LoVo (cell line): ENCODE measurements at regions not wholly inside any gene's neighbourhood (a gene's known extent, or its start where the extent isn't known, plus 50 kb on each side); places are given as distances from the start of the nearest gene placed in this dataset.

Experiments used
- DNase-seq: peaks from one replicate; pipeline ENCODE4 v3.0.0-alpha.2; 2016; ENCODE audit warnings: low spot score

DNA sequence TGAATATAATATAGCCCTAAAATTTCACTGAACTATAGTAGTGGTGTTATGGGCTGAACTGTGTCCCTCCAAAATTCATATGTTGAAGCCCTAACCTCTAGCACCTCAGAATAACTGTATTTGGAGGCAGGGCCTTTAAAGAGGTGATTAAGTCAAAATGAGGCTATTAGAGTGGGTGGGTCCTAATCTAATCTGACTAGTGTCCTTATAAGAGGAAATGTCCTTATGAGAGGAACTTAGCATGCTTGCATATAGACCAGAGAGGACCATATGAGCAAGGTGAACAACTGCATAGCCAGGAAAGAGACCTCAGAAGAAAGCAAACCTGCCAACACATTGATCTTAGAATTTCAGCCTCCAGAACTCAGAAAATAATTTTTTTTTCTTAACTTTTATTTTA, 238.4 kb downstream of the ZEB2 start:
- no peak for DNase-seq

DNA sequence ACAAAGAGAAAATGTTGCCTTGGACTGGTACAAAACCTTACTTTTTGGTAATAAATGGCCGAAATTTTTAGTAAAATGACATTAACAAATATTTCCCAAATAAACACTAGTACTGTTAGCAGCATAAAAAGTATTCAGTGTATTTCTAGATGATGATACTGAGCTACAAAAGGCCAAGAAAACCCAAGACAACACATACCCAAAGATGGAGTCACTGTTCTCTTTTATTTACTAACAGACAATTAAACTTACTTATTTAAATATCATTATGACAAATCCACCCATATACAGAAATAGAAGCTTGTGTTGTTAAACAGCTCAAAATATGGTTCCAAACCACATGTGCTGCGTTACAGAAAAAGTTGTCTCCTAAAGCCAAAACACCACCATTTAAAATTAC, 239.9 kb downstream of the ZEB2 start:
- DNase-seq: no peak

- no peak for DNase-seq
Measured at GRCh38 chr2:144279165-144279564, 240.8 kb downstream of the ZEB2 start.

- DNase-seq: no peak
Measured at GRCh38 chr2:144277622-144278354, 242.1 kb downstream of the ZEB2 start.

GRCh38 chr2:144275340-144275739, 244.6 kb downstream of the ZEB2 start:
- no peak for DNase-seq

DNA sequence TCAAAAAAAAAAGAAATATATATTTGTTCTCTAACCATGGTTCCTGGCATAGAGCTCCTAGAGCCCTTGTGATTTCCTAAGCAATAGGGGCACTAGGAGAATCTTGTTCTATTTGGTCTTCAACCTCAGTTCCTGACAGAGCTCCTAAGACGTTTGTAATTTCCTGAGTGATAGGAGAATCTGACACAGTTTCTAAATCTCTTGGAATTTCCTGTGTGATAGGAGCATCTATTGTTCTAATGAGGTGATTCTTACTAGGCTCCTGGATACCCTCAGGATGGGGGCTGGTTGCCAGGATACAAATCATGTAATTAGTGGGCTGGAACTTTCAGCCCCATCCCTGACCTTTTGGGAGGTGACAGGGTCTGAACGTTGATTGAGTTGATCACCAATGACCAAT, 245.8 kb downstream of the ZEB2 start:
- DNase-seq: no peak

DNA sequence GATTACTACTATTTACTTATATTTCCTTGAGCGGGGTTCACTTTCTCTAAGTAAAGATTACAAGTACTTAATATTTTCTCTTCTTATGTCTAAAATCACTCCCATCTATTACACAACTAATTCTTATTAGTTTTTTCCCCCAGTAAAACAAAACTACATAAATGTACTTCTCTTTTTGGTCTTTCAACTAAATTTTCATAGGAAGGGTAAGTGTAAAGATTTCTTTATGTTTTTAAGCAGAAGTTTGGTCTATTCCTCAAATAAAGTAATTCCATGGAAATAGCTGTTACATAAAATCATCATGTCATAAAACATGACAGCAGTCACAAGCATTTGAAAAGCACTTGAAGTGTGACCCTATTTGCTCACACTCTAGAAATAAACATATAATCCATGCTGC, 249.0 kb downstream of the ZEB2 start:
- no peak for DNase-seq

DNA sequence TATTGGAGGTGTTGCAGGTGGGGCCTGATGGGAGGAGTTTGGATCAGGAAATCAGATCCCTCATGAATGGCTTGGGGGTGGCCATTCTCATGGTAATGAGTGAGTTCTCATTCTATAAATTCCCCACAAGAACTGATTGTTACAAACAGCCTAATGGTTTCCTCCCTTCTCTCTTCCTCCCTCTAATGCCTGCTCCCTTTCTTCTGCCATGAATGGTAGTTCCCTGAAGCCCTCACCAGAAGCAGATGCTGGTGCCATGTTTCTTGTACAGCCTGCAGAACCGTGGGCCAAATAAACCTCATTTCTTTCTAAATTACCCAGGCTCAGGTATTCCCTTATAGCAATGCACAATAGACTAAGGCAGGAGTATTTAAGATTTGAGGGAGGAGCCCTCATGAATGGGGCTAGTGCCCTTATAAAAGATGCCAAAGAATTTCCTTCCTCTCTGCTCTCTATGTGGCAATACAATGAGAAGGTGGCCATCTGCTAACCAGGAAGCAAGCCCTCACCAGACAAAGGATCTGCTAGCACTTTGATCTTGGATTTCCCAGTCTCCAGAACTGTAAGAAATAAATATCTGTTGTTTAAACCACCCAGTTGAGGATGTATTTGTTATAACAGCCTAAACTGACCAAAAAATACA, 251.8 kb downstream of the ZEB2 start:
- no peak for DNase-seq

- no peak for DNase-seq
Measured at GRCh38 chr2:144267239-144267638, 252.7 kb downstream of the ZEB2 start.

DNA sequence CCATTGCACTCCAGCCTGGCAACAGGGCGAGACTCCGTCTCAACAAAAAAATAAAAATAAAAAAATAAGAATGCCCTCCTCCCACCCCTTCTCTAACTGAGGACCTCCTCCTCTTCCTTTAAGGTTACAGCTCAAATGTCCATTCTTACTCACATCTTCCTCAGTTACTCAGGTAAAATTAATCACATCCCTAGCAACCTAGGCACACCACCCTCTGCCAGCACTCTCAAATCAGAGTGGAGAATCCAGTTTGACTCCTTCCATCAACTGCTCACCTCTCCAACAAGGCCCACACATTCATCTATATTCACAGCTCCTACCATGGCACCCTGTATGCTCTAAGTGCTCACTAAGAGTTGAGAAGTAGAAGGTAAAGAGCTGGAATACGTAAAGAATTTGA, 254.3 kb downstream of the ZEB2 start:
- DNase-seq: no peak

GRCh38 chr2:144261966-144262365, 258.0 kb downstream of the ZEB2 start:
- DNase-seq: no peak

DNA sequence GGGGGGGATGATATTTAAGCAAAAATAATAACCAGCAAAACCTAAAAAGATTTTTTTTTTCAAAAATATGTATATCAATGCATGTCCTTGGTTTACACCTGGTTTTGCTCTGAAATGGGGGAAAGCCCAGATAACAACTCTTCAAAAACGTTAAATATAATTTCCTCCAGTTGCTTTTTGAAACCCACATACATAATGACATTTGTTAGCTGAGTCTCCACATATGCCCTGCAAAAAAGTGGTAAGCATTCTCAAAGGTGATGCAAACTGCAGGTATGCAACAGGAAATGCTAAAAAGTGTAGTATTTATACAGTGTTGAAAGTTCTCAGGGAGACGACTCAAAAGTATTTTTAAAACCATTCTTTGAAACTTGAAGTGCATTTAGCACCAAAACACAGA, 258.6 kb downstream of the ZEB2 start:
- no peak for DNase-seq

GRCh38 chr2:144259332-144259731, 260.6 kb downstream of the ZEB2 start:
- no peak for DNase-seq

DNA sequence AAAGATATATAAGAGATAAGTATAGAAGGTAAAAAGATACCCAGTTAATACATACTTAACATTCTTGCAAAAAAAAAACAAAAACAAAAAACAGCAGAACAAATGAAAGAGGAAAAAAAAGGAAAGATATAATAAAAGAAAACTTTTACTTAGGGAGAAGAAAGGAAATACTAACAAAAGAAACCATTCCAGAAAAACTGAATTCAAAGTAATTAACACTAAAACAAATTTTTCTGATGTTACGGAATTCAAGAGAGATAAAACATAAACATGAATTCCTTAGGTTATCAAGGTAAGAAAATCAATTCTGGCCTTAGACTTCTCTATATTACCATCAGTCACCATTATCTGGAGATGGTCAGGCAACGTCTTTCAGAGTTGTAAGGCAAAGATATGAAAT, 261.8 kb downstream of the ZEB2 start:
- DNase-seq: no peak

GRCh38 chr2:144256996-144257707, 262.8 kb downstream of the ZEB2 start:
- DNase-seq: no peak

GRCh38 chr2:144254342-144255235, 265.3 kb downstream of the ZEB2 start:
- DNase-seq: no peak

DNA sequence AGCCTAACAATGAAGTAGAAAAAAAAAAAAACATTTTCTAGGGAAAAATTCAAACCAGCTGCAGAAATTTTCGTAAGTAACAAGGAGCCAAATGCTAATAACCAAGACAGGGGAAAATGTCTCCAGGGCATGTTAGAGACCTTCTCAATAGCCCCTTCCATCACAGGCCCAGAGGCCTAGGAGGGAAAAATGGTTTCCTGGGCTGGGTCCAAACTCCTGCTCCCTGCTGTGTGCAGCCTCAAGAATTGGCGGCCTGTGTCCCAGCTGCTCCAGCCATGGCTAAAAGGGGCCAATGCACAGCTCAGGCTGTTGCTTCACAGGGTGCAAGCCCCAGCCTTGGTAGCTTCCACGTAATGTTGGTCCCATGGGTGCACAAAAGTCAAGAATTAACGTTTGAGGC, 266.2 kb downstream of the ZEB2 start:
- DNase-seq: no peak

DNA sequence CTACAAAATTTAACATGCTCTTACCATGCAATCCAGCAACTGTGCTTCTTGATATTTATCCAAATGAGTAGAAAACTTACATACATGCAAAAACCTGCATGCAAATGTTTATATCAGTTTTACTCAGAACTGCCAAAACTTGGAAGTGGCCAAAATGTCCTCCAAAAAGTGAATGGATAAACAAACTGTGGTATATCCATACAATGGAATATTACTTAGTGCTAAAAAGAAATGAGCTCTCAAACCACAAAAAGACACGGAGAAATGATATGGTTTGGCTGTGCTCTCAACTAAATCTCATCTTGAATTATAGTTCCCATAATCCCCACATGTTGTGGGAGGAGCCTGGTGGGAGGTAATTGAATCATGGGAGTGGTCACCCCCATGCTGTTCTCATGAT, 267.2 kb downstream of the ZEB2 start:
- DNase-seq: no peak

DNA sequence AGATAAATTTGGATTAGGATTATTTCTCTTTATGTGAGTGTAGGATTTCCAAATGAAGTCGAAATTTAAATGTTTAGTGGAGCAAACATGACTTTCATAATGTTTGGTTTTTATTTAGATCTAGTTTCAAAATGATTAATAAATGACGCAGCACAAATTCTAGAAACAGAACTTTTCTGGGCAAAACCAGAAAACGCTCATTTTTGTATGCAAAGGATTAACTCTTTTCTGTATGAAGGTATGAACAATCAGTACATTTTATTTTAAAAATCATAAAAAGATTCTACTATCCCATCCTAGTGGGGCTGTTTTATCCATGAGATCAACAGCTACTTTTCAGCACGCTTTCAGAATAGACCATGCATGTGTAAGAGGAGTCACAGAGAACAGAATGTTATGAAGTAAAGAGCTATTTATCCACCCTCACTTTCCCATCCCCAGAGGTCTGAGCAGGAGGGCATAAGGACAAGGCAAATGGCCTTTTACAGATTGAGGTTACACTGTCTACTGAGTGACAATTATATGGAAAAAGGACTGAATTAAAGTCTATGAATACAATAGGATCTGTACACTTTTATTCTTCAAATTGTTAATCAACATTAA, 270.8 kb downstream of the ZEB2 start:
- no peak for DNase-seq

DNA sequence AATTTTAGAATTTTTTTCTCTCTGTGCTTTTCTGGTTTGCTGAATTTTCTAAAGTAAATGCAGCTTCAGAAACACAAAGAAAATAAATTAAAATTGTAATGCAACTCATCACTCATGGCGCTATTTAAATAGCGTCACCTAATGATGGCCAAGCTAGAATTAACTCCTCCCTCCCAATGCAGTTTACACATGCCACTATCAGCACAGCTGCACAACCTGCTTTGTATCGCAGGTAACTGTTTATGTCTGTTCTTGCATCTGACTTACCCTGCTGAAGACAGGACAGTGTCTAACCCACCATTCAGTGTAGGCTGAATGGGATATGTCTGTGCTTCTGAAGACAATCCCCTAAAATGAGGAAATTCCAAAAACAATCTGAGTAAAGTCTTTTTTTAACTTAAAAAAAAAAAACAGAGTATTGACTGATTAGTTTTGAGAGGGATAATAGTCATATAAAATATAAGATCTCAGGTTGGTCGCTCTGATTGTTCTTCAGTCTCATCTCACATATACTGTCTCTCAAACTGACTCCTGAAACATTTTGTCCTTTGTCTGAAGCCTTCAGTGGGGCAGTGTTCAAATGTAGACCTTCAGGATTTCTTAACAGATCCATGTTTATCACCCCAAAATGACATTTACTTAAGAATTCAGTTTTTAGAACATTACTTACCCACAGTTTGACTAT, 271.4 kb downstream of the ZEB2 start:
- no peak for DNase-seq

DNA sequence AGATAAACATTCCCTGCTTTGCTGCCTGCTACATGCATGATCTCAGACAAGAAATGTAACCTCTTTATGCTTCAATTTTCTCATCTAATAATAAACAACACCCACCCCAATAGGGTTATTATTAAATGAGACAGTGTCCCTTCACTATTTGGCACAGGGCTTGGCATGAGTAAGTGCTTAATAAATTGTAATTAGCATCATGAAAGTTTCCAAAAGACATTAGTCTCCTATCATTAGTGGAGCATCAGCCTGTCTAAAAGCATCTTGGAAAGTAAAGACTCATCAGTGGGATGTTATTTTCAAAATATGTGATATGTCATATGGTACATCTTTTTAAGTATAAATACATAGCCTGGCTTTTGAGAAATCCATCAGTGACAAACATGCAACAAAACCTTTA, 275.0 kb downstream of the ZEB2 start:
- no peak for DNase-seq
